SK-N-MC (cell line): ENCODE measurements at regions not wholly inside any gene's neighbourhood (a gene's known extent, or its start where the extent isn't known, plus 50 kb on each side); places are given as distances from the start of the nearest gene placed in this dataset.
A peak's percentile ranks its signal among the peaks of the same experiment; 100 is the strongest.

Experiments
- DNase-seq: peaks from one replicate; pipeline ENCODE4 v3.0.0-alpha.2; 2011; ENCODE audit warnings: low read depth, low spot score
- H3K27ac ChIP-seq: fragments of 200-600 bp; sonication (generic); 2 replicates; pipeline ENCODE4 v1.5.1; 2016; ENCODE audit warnings: mixed run types
- H3K36me3 ChIP-seq: fragments of 200-600 bp; sonication (generic); 2 replicates; pipeline ENCODE4 v1.6.1; 2017; ENCODE audit warnings: antibody characterized with exemption, low read length, mixed read lengths; ENCODE audit not compliant: insufficient read depth
- H3K4me3 ChIP-seq: fragments of 200-600 bp; sonication (generic); 2 replicates; pipeline ENCODE4 v1.5.1; 2016
- H3K9ac ChIP-seq: fragments of 200-600 bp; sonication (generic); 2 replicates; pipeline ENCODE4 v1.8.0; 2017; ENCODE audit warnings: mixed run types, mixed read lengths; ENCODE audit not compliant: insufficient read length
- H3K9me3 ChIP-seq: fragments of 200-600 bp; sonication (generic); 2 replicates; pipeline ENCODE4 v1.6.1; 2017; ENCODE audit warnings: low read depth, mild to moderate bottlenecking, antibody characterized with exemption, low read length, moderate library complexity, mixed read lengths
- EZH2 ChIP-seq: fragments of 200-600 bp; sonication (generic); IDR thresholded peaks from one replicate; pipeline ENCODE4 v1.6.1; 2017; ENCODE audit warnings: antibody characterized with exemption
- FOXP2 ChIP-seq: optimal IDR thresholded peaks from 2 replicates; pipeline ENCODE3; 2011; ENCODE audit warnings: mild to moderate bottlenecking, moderate library complexity; ENCODE audit not compliant: insufficient read depth; ENCODE audit errors: extremely low read length, control extremely low read depth
- POLR2AphosphoS5 ChIP-seq: IDR thresholded peaks from 2 replicates; pipeline ENCODE4 v1.6.1; 2012; ENCODE audit warnings: mild to moderate bottlenecking, low read depth, low read length, borderline replicate concordance

- no peak overlapping the region for H3K4me3 ChIP-seq
- H3K36me3 ChIP-seq = no peaks in the 10 kb centered on the region
- TF ChIP-seq POLR2AphosphoS5 (no peak), FOXP2 (no peak), EZH2 (no peak)
- no peak overlapping the region for H3K27ac ChIP-seq
- no peaks in the 10 kb centered on the region for H3K9me3 ChIP-seq
- no peak for DNase-seq
- H3K9ac ChIP-seq = no peak overlapping the region
Observed at GRCh38 chr5:2258861-2259260, 376.1 kb upstream of the IRX4 start.

DNA sequence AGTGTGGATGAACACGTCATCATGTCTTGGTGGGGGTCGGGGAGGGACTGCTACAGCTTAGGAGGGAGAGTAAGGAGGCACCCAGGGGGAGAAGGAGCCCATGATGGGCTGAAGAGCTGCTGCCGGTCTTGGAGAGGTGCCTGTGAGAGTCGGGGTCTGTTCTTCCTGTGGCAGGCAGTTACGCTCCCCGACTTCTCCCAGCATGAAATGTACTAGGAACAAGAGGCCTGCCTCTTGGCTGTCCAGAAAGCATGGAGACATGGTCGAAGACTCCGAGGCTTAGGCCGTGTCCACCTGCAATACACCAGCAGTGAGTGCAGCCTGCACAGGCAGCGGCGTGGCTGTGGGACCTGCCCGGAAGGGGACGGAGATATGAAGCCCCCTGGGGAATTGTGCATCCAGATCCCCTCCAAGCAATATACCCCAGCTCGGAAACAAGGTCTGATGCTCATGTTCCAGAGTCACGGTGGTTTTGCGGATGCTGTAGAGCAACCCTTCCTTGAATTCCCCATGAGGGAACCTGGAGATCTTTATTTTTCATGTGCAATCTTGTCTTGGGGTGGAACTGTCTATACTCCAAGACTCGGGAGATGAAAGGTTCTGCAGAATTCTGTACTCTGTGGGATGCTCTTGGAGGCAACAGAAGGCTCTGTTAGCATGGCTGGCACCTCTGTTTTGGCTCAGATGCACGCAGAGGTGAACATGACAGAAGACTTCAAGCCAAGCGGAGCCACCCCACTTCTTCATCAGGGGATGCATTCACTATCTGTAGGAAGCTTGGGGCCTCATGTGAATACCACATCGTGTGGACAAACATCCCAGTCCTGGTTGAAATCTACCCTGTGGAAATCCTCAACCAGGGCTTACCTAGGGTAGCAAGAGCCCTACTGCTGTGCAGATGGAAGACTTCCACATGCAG, 374.9 kb upstream of the IRX4 start:
- Histone ChIP-seq H3K36me3 (no peaks in the 10 kb centered on the region), H3K9ac (no peak overlapping the region), H3K4me3 (no peak overlapping the region), H3K27ac (no peak overlapping the region), H3K9me3 (no peaks in the 10 kb centered on the region)
- no peak for DNase-seq
- TF ChIP-seq FOXP2 (no peak), POLR2AphosphoS5 (no peak), EZH2 (no peak)

DNA sequence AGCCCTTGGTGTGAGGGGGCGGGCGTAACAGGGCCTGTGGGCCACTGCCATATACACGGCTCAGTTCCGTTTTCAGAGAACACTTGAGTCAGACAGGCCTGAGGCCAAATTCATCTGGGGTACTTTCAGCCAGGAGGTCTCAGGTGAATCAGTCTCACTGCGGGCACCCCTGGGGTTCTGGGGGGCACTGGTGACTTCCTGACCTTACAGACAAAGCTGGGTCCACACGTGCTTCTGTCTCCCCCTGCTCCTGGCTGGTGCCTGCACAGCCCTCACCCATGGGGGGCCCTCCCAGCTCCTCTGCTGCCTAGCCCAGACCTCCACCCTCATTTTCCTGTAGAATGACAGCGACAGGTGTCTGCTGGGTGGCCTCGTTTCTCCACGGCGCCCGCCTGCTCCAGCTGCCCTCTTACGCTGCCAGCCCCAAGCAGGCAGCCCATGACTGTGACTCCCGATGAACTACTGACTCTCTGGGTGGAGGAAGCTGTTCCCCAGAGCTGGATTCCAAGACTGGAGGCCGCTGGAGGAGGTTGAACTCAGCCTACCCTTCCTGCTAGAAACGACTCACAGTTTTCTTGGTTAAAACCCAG, 374.1 kb upstream of the IRX4 start:
- Histone ChIP-seq H3K9ac (no peak overlapping the region), H3K36me3 (no peaks in the 10 kb centered on the region), H3K4me3 (no peak overlapping the region), H3K9me3 (no peaks in the 10 kb centered on the region), H3K27ac (no peak overlapping the region)
- TF ChIP-seq EZH2 (no peak), FOXP2 (no peak), POLR2AphosphoS5 (no peak)
- no peak for DNase-seq

DNA sequence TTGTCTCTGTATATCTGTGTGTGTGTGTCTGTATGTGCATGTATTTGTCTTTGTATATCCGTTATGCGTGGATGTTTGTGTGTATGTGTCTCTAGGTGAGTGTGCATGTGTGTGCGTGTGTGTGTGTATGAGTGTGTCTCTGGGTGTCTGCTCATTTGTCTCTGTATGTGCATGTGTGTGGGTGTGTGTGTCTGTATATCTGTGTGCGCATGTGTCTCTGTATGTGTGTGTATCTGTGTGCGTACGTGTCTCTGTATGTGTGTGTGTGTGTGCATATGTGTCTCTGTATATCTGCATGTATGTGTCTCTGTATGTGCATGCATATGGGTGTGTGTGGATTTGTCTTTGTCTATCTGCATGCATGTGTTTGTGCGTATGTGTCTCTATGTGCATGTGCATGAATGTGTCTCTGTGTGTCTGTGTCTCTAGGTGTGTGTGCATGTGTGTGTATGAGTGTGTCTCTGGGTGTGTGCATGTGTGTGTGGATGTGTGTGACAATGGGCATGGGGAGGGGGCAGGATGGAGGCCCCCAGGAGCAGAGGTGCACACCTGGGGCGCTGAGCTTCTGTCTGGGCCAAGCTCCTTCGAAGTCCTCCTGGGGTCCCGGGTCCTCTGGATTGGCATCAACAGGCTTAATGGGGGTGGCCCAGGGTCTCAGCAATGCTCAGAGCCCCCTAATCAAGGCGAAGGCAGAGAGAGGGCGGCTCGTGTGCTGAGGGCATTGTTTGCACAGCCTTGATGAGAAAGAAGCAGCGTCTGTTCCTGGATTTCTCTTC, 373.4 kb upstream of the IRX4 start:
- H3K36me3 ChIP-seq = no peaks in the 10 kb centered on the region
- no peak overlapping the region for H3K27ac ChIP-seq
- no peak for DNase-seq
- TF ChIP-seq EZH2 = no peak
- TF ChIP-seq POLR2AphosphoS5 = no peak
- no peak for TF ChIP-seq FOXP2
- no peak overlapping the region for H3K4me3 ChIP-seq
- H3K9me3 ChIP-seq = no peaks in the 10 kb centered on the region
- no peak overlapping the region for H3K9ac ChIP-seq

- DNase-seq = no peak
- no peaks in the 10 kb centered on the region for H3K9me3 ChIP-seq
Observed at GRCh38 chr5:2254880-2255750, 372.4 kb upstream of the IRX4 start.

GRCh38 chr5:2254406-2254805, 371.7 kb upstream of the IRX4 start:
- no peaks in the 10 kb centered on the region for H3K36me3 ChIP-seq
- H3K27ac ChIP-seq = no peak overlapping the region
- H3K4me3 ChIP-seq = no peak overlapping the region
- no peaks in the 10 kb centered on the region for H3K9me3 ChIP-seq
- TF ChIP-seq FOXP2 = no peak
- TF ChIP-seq POLR2AphosphoS5 = no peak
- TF ChIP-seq EZH2 = no peak
- no peak for DNase-seq
- no peak overlapping the region for H3K9ac ChIP-seq

More at GRCh38 chr5:2254880-2255750, 372.4 kb upstream of the IRX4 start:
- no peak overlapping the region for H3K9ac ChIP-seq
- no peaks in the 10 kb centered on the region for H3K36me3 ChIP-seq
- no peak overlapping the region for H3K27ac ChIP-seq
- TF ChIP-seq POLR2AphosphoS5 = no peak
- H3K4me3 ChIP-seq = no peak overlapping the region

- no peak for DNase-seq
- peak; percentile 98 for TF ChIP-seq EZH2
- no peak for TF ChIP-seq FOXP2
- H3K4me3 ChIP-seq = no peak overlapping the region
- H3K9me3 ChIP-seq = no peaks in the 10 kb centered on the region
- no peaks in the 10 kb centered on the region for H3K36me3 ChIP-seq
- no peak overlapping the region for H3K9ac ChIP-seq
- H3K27ac ChIP-seq = no peak overlapping the region
Observed at GRCh38 chr5:2253040-2253975, 370.6 kb upstream of the IRX4 start.
